ENCODE measurements at regions not wholly inside any gene's neighbourhood (a gene's known extent, or its start where the extent isn't known, plus 50 kb on each side); places are given as distances from the start of the nearest gene placed in this dataset.

- Mint-ChIP-seq H3K27me3 (ENCODE audit: low read depth) (peaks cover 25% of the 10 kb centered on the region), H3K4me3 (ENCODE audit: unreplicated experiment) (no peak overlapping the region), H3K36me3 (ENCODE audit: low read depth) (no peaks in the 10 kb centered on the region), H3K9me3 (ENCODE audit: low read depth) (peaks cover 3% of the 10 kb centered on the region), H3K4me1 (ENCODE audit: low read depth) (no peaks in the 10 kb centered on the region), H3K27ac (ENCODE audit: unreplicated experiment) (no peak overlapping the region)
- DNase-seq (ENCODE audit: low spot score): no peak
- no peak for TF ChIP-seq CTCF (IDR thresholded peaks at IDR 0.05)
These were observed 144.0 kb upstream of the CHST15 start for GRCh38 chr10:124237282-124237961.

DNA sequence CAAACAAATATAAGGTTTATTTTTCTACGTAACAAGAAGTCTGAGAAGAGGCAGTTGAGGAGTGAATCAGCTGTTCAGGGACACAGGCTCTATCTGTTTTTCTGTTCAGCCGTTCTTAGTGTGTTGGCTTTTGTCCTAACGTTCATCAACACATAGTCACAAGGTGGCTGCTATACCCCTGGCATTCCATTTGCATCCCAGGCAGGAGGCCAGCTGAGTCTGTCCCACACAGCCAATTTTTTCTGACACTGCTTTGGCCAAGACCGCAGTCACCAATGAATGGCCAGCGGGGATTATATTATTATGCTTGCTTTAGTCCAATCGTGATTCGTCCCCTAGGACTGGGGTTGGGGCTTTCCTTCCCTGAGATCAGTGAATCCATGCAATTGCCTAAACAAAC, 143.4 kb upstream of the CHST15 start:
- TF ChIP-seq CTCF (IDR thresholded peaks at IDR 0.05): no peak
- no peak overlapping the region for H3K4me3 Mint-ChIP-seq (ENCODE audit: unreplicated experiment)
- H3K9me3 Mint-ChIP-seq (ENCODE audit: low read depth): peaks cover 3% of the 10 kb centered on the region
- H3K27me3 Mint-ChIP-seq (ENCODE audit: low read depth): peaks cover 25% of the 10 kb centered on the region
- H3K4me1 Mint-ChIP-seq (ENCODE audit: low read depth): no peaks in the 10 kb centered on the region
- H3K36me3 Mint-ChIP-seq (ENCODE audit: low read depth): no peaks in the 10 kb centered on the region
- H3K27ac Mint-ChIP-seq (ENCODE audit: unreplicated experiment): no peak overlapping the region
- DNase-seq (ENCODE audit: low spot score): no peak

DNA sequence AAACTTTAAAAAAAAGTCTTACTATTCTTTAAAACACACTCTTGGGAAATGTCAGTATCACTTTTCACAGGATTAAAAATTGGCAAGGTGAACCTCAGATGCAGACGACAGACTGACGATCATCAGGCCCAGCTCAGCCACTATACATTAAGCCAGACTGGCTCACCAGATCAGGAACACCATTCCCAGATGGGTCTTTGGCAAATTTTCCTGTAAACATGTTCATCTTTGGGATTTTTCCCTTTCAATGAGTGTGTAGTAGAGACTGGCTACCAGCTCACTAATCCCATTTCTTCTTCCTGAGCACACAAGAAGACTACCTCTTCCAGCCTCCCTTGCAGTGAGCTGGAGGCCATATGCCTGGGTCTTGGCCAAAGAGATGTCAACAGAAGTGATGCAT, 142.7 kb upstream of the CHST15 start:
- Mint-ChIP-seq H3K27me3 (ENCODE audit: low read depth) (peaks cover 25% of the 10 kb centered on the region), H3K4me3 (ENCODE audit: unreplicated experiment) (no peak overlapping the region), H3K27ac (ENCODE audit: unreplicated experiment) (no peak overlapping the region), H3K9me3 (ENCODE audit: low read depth) (peaks cover 3% of the 10 kb centered on the region), H3K4me1 (ENCODE audit: low read depth) (no peaks in the 10 kb centered on the region), H3K36me3 (ENCODE audit: low read depth) (no peaks in the 10 kb centered on the region)
- no peak for TF ChIP-seq CTCF (IDR thresholded peaks at IDR 0.05)
- no peak for DNase-seq (ENCODE audit: low spot score)

DNA sequence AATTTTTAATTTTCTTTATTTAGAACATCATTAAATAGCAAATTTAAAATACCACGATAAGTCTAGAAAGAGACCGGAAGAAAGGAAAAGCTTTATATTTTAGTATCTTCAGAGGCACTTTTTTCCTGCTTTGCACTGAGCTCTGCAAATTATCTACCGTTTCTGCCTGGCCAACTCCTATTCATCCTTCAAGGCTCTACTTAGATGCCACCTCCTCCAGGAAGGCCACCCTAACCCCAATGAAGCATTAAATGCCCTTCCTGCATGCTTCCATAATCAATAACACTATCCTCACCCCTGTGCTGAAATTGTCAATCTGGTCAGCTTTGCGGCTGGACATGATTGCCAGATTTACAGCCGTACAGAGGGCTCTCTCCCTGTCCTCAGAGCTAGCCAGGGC, 141.8 kb upstream of the CHST15 start:
- DNase-seq (ENCODE audit: low spot score): no peak
- no peak overlapping the region for H3K4me3 Mint-ChIP-seq (ENCODE audit: unreplicated experiment)
- TF ChIP-seq CTCF (IDR thresholded peaks at IDR 0.05): no peak
- H3K4me1 Mint-ChIP-seq (ENCODE audit: low read depth): no peaks in the 10 kb centered on the region
- no peak overlapping the region for H3K27ac Mint-ChIP-seq (ENCODE audit: unreplicated experiment)
- peaks cover 3% of the 10 kb centered on the region for H3K9me3 Mint-ChIP-seq (ENCODE audit: low read depth)
- no peaks in the 10 kb centered on the region for H3K36me3 Mint-ChIP-seq (ENCODE audit: low read depth)
- H3K27me3 Mint-ChIP-seq (ENCODE audit: low read depth): peaks cover 19% of the 10 kb centered on the region

- H3K36me3 Mint-ChIP-seq (ENCODE audit: low read depth): no peaks in the 10 kb centered on the region
- no peaks in the 10 kb centered on the region for H3K4me1 Mint-ChIP-seq (ENCODE audit: low read depth)
- H3K27ac Mint-ChIP-seq (ENCODE audit: unreplicated experiment): no peak overlapping the region
- H3K27me3 Mint-ChIP-seq (ENCODE audit: low read depth): peaks cover 19% of the 10 kb centered on the region
- H3K9me3 Mint-ChIP-seq (ENCODE audit: low read depth): peaks cover 12% of the 10 kb centered on the region
- no peak for DNase-seq (ENCODE audit: low spot score)
- H3K4me3 Mint-ChIP-seq (ENCODE audit: unreplicated experiment): no peak overlapping the region
- TF ChIP-seq CTCF (IDR thresholded peaks at IDR 0.05): no peak
These were observed 140.2 kb upstream of the CHST15 start for GRCh38 chr10:124233546-124234138.
